Occipital lobe (tissue), 1 donor: ENCODE measurements at regions not wholly inside any gene's neighbourhood (a gene's known extent, or its start where the extent isn't known, plus 50 kb on each side); places are given as distances from the start of the nearest gene placed in this dataset.

ENCODE experiments used
- DNase-seq: peaks from one replicate; lab custom pipeline; 2025; lab: John Stamatoyannopoulos, UW

- DNase-seq, result no peak
Observed at GRCh38 chr4:147355847-147356246, 125.0 kb upstream of the EDNRA start.

GRCh38 chr4:147360301-147360700 lies 120.6 kb upstream of the EDNRA start:
- no peak for DNase-seq

GRCh38 chr4:147361726-147362125 lies 119.2 kb upstream of the EDNRA start:
- DNase-seq, result no peak

- DNase-seq, result no peak
Observed at GRCh38 chr4:147362938-147363337, 118.0 kb upstream of the EDNRA start.

- DNase-seq, result no peak
Observed at GRCh38 chr4:147363514-147363913, 117.4 kb upstream of the EDNRA start.

GRCh38 chr4:147365396-147365795 lies 115.5 kb upstream of the EDNRA start:
- DNase-seq, result no peak

- DNase-seq, result no peak
Observed at GRCh38 chr4:147366164-147366563, 114.7 kb upstream of the EDNRA start.

- DNase-seq, result no peak
Observed at GRCh38 chr4:147367891-147368290, 113.0 kb upstream of the EDNRA start.

- no peak for DNase-seq
Observed at GRCh38 chr4:147368948-147369347, 111.9 kb upstream of the EDNRA start.

GRCh38 chr4:147370473-147370872 lies 110.4 kb upstream of the EDNRA start:
- DNase-seq, result no peak

- no peak for DNase-seq
Observed at GRCh38 chr4:147370881-147371280, 110.0 kb upstream of the EDNRA start.

- DNase-seq, result no peak
Observed at GRCh38 chr4:147371661-147372060, 109.2 kb upstream of the EDNRA start.

- no peak for DNase-seq
Observed at GRCh38 chr4:147378780-147379179, 102.1 kb upstream of the EDNRA start.

- DNase-seq, result no peak
Observed at GRCh38 chr4:147381749-147382148, 99.1 kb upstream of the EDNRA start.

- DNase-seq, result no peak
Observed at GRCh38 chr4:147388018-147388417, 92.9 kb upstream of the EDNRA start.

GRCh38 chr4:147396105-147396504 lies 84.8 kb upstream of the EDNRA start:
- no peak for DNase-seq

GRCh38 chr4:147398556-147398955 lies 82.3 kb upstream of the EDNRA start:
- DNase-seq, result no peak

GRCh38 chr4:147400721-147401120 lies 80.2 kb upstream of the EDNRA start:
- DNase-seq, result no peak

GRCh38 chr4:147401221-147401620 lies 79.7 kb upstream of the EDNRA start:
- DNase-seq, result no peak

GRCh38 chr4:147407261-147408045 lies 73.4 kb upstream of the EDNRA start:
- DNase-seq, result no peak

GRCh38 chr4:147408189-147408588 lies 72.7 kb upstream of the EDNRA start:
- no peak for DNase-seq

- no peak for DNase-seq
Observed at GRCh38 chr4:147409350-147409749, 71.5 kb upstream of the EDNRA start.

- DNase-seq, result no peak
Observed at GRCh38 chr4:147418226-147418625, 62.7 kb upstream of the EDNRA start.

GRCh38 chr4:147421456-147421855 lies 59.4 kb upstream of the EDNRA start:
- DNase-seq, result no peak
